Bone marrow (tissue), 2 donors: ENCODE measurements at regions not wholly inside any gene's neighbourhood (a gene's known extent, or its start where the extent isn't known, plus 50 kb on each side); places are given as distances from the start of the nearest gene placed in this dataset.
"Not testable (repeated sequence)": the region's sequence is repeated elsewhere in the genome, so short reads cannot be mapped to it uniquely, and the experiment has no call there.

ENCODE experiments used
- DNase-seq, 2 donors: peaks; one replicate each; lab custom pipeline; 2025; lab: John Stamatoyannopoulos, UW

GRCh38 chr16:61181982-61182381 is 854.3 kb downstream of the CDH8 start:
- no peak for DNase-seq

- DNase-seq, result no peak
Measured at GRCh38 chr16:61179561-61179960, 856.7 kb downstream of the CDH8 start.

- no peak for DNase-seq
Measured at GRCh38 chr16:61165797-61166196, 870.4 kb downstream of the CDH8 start.

- DNase-seq, result no peak
Measured at GRCh38 chr16:61150351-61150750, 885.9 kb downstream of the CDH8 start.

GRCh38 chr16:61149709-61150108 is 886.5 kb downstream of the CDH8 start:
- no peak for DNase-seq

- DNase-seq, result no peak
Measured at GRCh38 chr16:61148930-61149329, 887.3 kb downstream of the CDH8 start.

- peak in 1 of 2 donors; percentile 16 for DNase-seq
Measured at GRCh38 chr16:61146429-61146828, 889.8 kb downstream of the CDH8 start.

- no peak for DNase-seq
Measured at GRCh38 chr16:61131447-61131846, 904.8 kb downstream of the CDH8 start.

- DNase-seq, result no peak
Measured at GRCh38 chr16:61128545-61129323, 907.5 kb downstream of the CDH8 start.

GRCh38 chr16:61105544-61105943 is 930.7 kb downstream of the CDH8 start:
- DNase-seq, result no peak

GRCh38 chr16:61098505-61098904 is 937.7 kb downstream of the CDH8 start:
- no peak for DNase-seq

- DNase-seq, result not testable (repeated sequence)
Measured at GRCh38 chr16:61091300-61091699, 944.9 kb downstream of the CDH8 start.

GRCh38 chr16:61083711-61084110 is 952.5 kb downstream of the CDH8 start:
- no peak for DNase-seq

- DNase-seq, result no peak
Measured at GRCh38 chr16:61074324-61074723, 961.9 kb downstream of the CDH8 start.

GRCh38 chr16:61057635-61058034 is 978.6 kb downstream of the CDH8 start:
- DNase-seq, result no peak

GRCh38 chr16:61050547-61050946 is 985.7 kb downstream of the CDH8 start:
- DNase-seq, result no peak

- no peak for DNase-seq
Measured at GRCh38 chr16:61045931-61046330, 990.3 kb downstream of the CDH8 start.

- DNase-seq, result no peak
Measured at GRCh38 chr16:61042737-61043136, 993.5 kb downstream of the CDH8 start.

GRCh38 chr16:61030616-61031015 is 1005.6 kb downstream of the CDH8 start:
- no peak for DNase-seq

GRCh38 chr16:61024180-61024900 is 1011.9 kb downstream of the CDH8 start:
- DNase-seq, result no peak

- DNase-seq, result no peak
Measured at GRCh38 chr16:61014869-61015268, 1021.4 kb downstream of the CDH8 start.

- no peak for DNase-seq
Measured at GRCh38 chr16:61007694-61008093, 1028.5 kb downstream of the CDH8 start.

GRCh38 chr16:61005952-61006351 is 1030.3 kb downstream of the CDH8 start:
- no peak for DNase-seq
